ENCODE measurements at regions not wholly inside any gene's neighbourhood (a gene's known extent, or its start where the extent isn't known, plus 50 kb on each side); places are given as distances from the start of the nearest gene placed in this dataset.

DNA sequence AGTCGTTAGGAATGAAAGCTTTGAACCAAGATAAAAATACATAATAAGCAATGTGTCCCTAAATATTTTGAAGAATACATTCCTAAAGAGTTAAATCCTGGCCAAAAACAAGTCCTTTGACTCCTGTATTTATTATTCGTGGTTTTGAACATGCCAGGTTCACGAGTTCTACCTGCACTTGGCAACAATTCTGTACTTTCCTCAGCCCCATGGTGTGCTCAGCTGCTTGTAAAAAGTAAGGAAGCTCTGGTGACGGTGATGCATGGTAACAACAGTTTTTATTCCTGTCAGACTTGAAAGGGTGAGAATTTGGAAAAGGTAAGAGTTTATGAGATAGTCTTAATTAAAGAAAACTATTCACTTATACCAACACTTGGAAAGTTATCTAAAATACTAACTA is 95.0 kb upstream of the KLF12 start:
- DNase-seq (ENCODE audit: low read depth): no peak
- no peak overlapping the region for H3K4me3 ChIP-seq (ENCODE audit: low read depth, low read length)
- TF ChIP-seq CTCF (IDR thresholded peaks at IDR 0.05; ENCODE audit: insufficient read depth, low read depth, low read length, missing control alignments): no peak

- no peak overlapping the region for H3K4me3 ChIP-seq (ENCODE audit: low read depth, low read length)
- DNase-seq (ENCODE audit: low read depth): no peak
- no peak for TF ChIP-seq CTCF (IDR thresholded peaks at IDR 0.05; ENCODE audit: insufficient read depth, low read depth, low read length, missing control alignments)
Measured at GRCh38 chr13:74227476-74228158, 93.4 kb upstream of the KLF12 start.

DNA sequence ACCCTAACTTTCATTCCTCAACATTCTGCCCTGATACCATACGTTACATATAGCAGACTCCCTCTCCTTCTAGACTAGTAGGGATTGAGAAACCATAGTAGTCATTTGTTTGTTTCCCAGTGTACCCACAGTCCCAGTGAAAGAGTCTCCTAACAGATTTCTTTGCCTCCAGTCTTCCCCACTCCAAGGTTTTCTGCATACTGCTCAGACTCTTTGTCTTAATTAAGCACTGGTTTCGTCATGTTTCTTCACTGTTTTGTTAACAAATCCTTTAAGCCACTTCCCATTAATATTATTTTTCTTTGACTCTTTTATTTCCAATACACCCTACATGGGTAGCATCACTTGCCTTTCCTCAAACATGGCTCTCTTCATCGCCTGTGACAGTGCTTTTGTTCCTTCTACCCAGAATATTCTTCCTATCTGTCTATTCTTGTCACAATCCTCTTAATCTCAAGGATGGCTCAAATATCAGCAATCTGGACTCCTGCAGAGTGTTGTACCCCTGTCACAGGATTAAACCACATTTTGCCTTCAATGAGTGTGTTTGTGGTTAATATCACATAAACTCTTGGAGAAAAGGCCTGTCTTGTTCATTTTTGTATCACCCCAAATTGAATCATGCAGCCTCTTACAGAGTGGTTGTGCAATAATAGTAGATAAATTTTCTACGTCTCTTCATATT is 92.7 kb upstream of the KLF12 start:
- no peak for DNase-seq (ENCODE audit: low read depth)
- H3K4me3 ChIP-seq (ENCODE audit: low read depth, low read length): no peak overlapping the region
- TF ChIP-seq CTCF (IDR thresholded peaks at IDR 0.05; ENCODE audit: insufficient read depth, low read depth, low read length, missing control alignments): no peak

- H3K4me3 ChIP-seq (ENCODE audit: low read depth, low read length): no peak overlapping the region
- DNase-seq (ENCODE audit: low read depth): no peak
- no peak for TF ChIP-seq CTCF (IDR thresholded peaks at IDR 0.05; ENCODE audit: insufficient read depth, low read depth, low read length, missing control alignments)
Measured at GRCh38 chr13:74221752-74222151, 87.5 kb upstream of the KLF12 start.

DNA sequence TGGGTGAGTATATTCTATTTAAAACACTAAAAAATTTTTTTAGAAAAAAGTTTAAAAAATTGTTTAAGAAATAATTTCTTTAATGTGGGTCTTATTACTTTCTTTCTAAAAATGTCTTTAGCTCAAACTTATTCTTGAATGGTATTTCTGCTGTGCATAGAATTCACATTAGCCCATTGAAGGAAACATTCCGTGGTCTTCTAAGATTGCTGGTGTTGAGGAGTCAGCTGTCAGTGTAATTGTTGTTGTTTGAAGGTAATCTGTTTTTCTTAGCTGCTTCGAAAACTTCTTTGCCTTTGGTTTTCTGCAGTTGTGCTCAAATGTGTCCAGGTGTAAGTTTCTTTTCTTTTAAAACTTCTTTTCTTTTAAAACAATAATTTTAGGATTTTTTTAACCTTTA is 85.4 kb upstream of the KLF12 start:
- TF ChIP-seq CTCF (IDR thresholded peaks at IDR 0.05; ENCODE audit: insufficient read depth, low read depth, low read length, missing control alignments): no peak
- DNase-seq (ENCODE audit: low read depth): no peak
- no peak overlapping the region for H3K4me3 ChIP-seq (ENCODE audit: low read depth, low read length)

DNA sequence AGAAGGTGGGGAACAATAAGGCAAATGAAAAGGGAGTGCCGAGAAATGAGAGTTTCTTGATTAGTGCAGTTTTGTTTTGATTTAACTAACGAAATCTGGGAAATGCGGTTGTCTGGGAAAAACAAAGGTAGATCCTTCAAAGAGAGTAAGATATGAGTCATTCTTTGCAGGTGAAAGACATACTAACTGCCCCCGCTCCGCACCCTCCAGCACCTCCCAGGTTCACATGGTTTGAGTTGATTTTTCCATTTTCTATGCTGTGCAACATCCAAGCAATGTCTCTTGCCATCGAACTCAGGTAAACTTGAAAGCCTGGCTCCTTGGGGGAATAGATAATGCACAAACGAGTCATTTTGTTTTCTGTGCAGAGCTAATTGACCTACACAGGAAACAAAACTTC is 84.1 kb upstream of the KLF12 start:
- TF ChIP-seq CTCF (IDR thresholded peaks at IDR 0.05; ENCODE audit: insufficient read depth, low read depth, low read length, missing control alignments): no peak
- no peak overlapping the region for H3K4me3 ChIP-seq (ENCODE audit: low read depth, low read length)
- DNase-seq (ENCODE audit: low read depth): no peak

- H3K4me3 ChIP-seq (ENCODE audit: low read depth, low read length): no peak overlapping the region
- DNase-seq (ENCODE audit: low read depth): no peak
- TF ChIP-seq CTCF (IDR thresholded peaks at IDR 0.05; ENCODE audit: insufficient read depth, low read depth, low read length, missing control alignments): no peak
Measured at GRCh38 chr13:74217811-74218210, 83.6 kb upstream of the KLF12 start.
